Neural progenitor cell (in vitro differentiated cells): ENCODE measurements at regions not wholly inside any gene's neighbourhood (a gene's known extent, or its start where the extent isn't known, plus 50 kb on each side); places are given as distances from the start of the nearest gene placed in this dataset.

Experiments used
- DNase-seq: peaks from one replicate; pipeline ENCODE4 v3.0.0-alpha.2; 2016; ENCODE audit warnings: low spot score
- H2AFZ ChIP-seq: fragments of 200-600 bp; sonication (generic); replicated peaks from 2 replicates; pipeline ENCODE4 v1.6.1; 2016; ENCODE audit warnings: antibody characterized with exemption
- H3F3A ChIP-seq: fragments of 200-600 bp; sonication (generic); 2 replicates; pipeline ENCODE4 v1.6.1; 2016; ENCODE audit warnings: antibody characterized with exemption, low read depth
- H3K27ac ChIP-seq: fragments of 200-600 bp; sonication (generic); 2 replicates; pipeline ENCODE4 v1.5.1; 2016; ENCODE audit warnings: mild to moderate bottlenecking
- H3K27me3 ChIP-seq: fragments of 200-600 bp; sonication (generic); 2 replicates; pipeline ENCODE4 v1.6.1; 2016; ENCODE audit warnings: mild to moderate bottlenecking, moderate library complexity
- H3K36me3 ChIP-seq: fragments of 200-600 bp; sonication (generic); 2 replicates; pipeline ENCODE4 v1.5.1; 2016
- H3K4me1 ChIP-seq: fragments of 200-600 bp; sonication (generic); 2 replicates; pipeline ENCODE4 v1.6.1; 2016; ENCODE audit warnings: mixed run types
- H3K4me2 ChIP-seq: fragments of 200-600 bp; sonication (generic); 2 replicates; pipeline ENCODE4 v1.6.1; 2016
- H3K4me3 ChIP-seq: fragments of 200-600 bp; sonication (generic); 2 replicates; pipeline ENCODE4 v1.5.1; 2016
- H3K79me2 ChIP-seq: fragments of 200-600 bp; sonication (generic); 2 replicates; pipeline ENCODE4 v1.6.1; 2016; ENCODE audit warnings: low read depth
- H3K9ac ChIP-seq: fragments of 200-600 bp; sonication (generic); 2 replicates; pipeline ENCODE4 v1.6.1; 2016
- H3K9me3 ChIP-seq: fragments of 200-600 bp; sonication (generic); 2 replicates; pipeline ENCODE4 v1.5.1; 2016; ENCODE audit warnings: low read depth
- H4K20me1 ChIP-seq: fragments of 200-600 bp; sonication (generic); 2 replicates; pipeline ENCODE4 v1.6.1; 2016; ENCODE audit warnings: low read depth
- H3K27ac Mint-ChIP-seq: 3 replicates; pipeline ENCODE4 v1.8.0; 2021; ENCODE audit warnings: mixed read lengths
- H3K27me3 Mint-ChIP-seq: 2 replicates; pipeline ENCODE4 v1.8.0; 2022; ENCODE audit warnings: low read depth, mild to moderate bottlenecking, inconsistent platforms, moderate library complexity, mixed read lengths; ENCODE audit not compliant: insufficient read depth
- H3K36me3 Mint-ChIP-seq: 3 replicates; pipeline ENCODE4 v1.8.0; 2021; ENCODE audit warnings: mixed read lengths
- H3K4me1 Mint-ChIP-seq: 3 replicates; pipeline ENCODE4 v1.8.0; 2021; ENCODE audit warnings: mixed read lengths
- H3K4me3 Mint-ChIP-seq: 3 replicates; pipeline ENCODE4 v1.8.0; 2021; ENCODE audit warnings: mild to moderate bottlenecking, moderate library complexity, mixed read lengths
- H3K9me3 Mint-ChIP-seq: 3 replicates; pipeline ENCODE4 v1.8.0; 2020; ENCODE audit warnings: mixed read lengths
- EZH2 ChIP-seq: fragments of 200-600 bp; sonication (generic); IDR thresholded peaks from 2 replicates; pipeline ENCODE4 v1.6.1; 2017; ENCODE audit warnings: antibody characterized with exemption, mild to moderate bottlenecking, moderate library complexity
- EZH2phosphoT487 ChIP-seq: fragments of 200-600 bp; sonication (generic); IDR thresholded peaks from 2 replicates; pipeline ENCODE4 v1.6.1; 2017; ENCODE audit warnings: antibody characterized with exemption
- TF ChIP-seq, protein P1 (sequence below): fragments of 200-600 bp; sonication (generic); IDR thresholded peaks from 2 replicates; pipeline ENCODE4 v1.5.1; 2017; ENCODE audit warnings: antibody characterized with exemption, mild to moderate bottlenecking

- no peak overlapping the region for H3K4me2 ChIP-seq
- H3K9ac ChIP-seq: no peak overlapping the region
- DNase-seq: no peak
- no peak for TF ChIP-seq EZH2
- no peak for TF ChIP-seq EZH2phosphoT487
- TF ChIP-seq, protein P1, sequence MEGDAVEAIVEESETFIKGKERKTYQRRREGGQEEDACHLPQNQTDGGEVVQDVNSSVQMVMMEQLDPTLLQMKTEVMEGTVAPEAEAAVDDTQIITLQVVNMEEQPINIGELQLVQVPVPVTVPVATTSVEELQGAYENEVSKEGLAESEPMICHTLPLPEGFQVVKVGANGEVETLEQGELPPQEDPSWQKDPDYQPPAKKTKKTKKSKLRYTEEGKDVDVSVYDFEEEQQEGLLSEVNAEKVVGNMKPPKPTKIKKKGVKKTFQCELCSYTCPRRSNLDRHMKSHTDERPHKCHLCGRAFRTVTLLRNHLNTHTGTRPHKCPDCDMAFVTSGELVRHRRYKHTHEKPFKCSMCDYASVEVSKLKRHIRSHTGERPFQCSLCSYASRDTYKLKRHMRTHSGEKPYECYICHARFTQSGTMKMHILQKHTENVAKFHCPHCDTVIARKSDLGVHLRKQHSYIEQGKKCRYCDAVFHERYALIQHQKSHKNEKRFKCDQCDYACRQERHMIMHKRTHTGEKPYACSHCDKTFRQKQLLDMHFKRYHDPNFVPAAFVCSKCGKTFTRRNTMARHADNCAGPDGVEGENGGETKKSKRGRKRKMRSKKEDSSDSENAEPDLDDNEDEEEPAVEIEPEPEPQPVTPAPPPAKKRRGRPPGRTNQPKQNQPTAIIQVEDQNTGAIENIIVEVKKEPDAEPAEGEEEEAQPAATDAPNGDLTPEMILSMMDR: no peak
- no peaks in the 10 kb centered on the region for H4K20me1 ChIP-seq
- no peak overlapping the region for H3K27ac ChIP-seq
- no peaks in the 10 kb centered on the region for H3K4me1 ChIP-seq
- Mint-ChIP-seq H3K4me1 (peaks cover 8% of the 10 kb centered on the region), H3K4me3 (no peak overlapping the region), H3K27ac (no peak overlapping the region), H3K27me3 (no peaks in the 10 kb centered on the region), H3K36me3 (no peaks in the 10 kb centered on the region), H3K9me3 (peaks cover under 1% of the 10 kb centered on the region)
- no peak overlapping the region for H3K4me3 ChIP-seq
- no peak overlapping the region for H2AFZ ChIP-seq
- no peaks in the 10 kb centered on the region for H3K36me3 ChIP-seq
- no peaks in the 10 kb centered on the region for H3K27me3 ChIP-seq
- no peaks in the 10 kb centered on the region for H3K9me3 ChIP-seq
- no peaks in the 10 kb centered on the region for H3F3A ChIP-seq
- H3K79me2 ChIP-seq: no peaks in the 10 kb centered on the region
Observed at GRCh38 chr1:100795646-100795985, 76.1 kb downstream of the VCAM1 start.

- Mint-ChIP-seq H3K4me3 (no peak overlapping the region), H3K36me3 (no peaks in the 10 kb centered on the region), H3K9me3 (peaks cover 3% of the 10 kb centered on the region), H3K4me1 (peaks cover 8% of the 10 kb centered on the region), H3K27me3 (no peaks in the 10 kb centered on the region), H3K27ac (no peak overlapping the region)
- no peak for DNase-seq
- Histone ChIP-seq H3K4me1 (no peaks in the 10 kb centered on the region), H3K27me3 (no peaks in the 10 kb centered on the region), H3K27ac (no peak overlapping the region), H3K4me2 (no peak overlapping the region), H3K4me3 (no peak overlapping the region), H3K9ac (no peak overlapping the region), H4K20me1 (no peaks in the 10 kb centered on the region), H3K79me2 (no peaks in the 10 kb centered on the region), H3K9me3 (no peaks in the 10 kb centered on the region), H3K36me3 (no peaks in the 10 kb centered on the region), H3F3A (no peaks in the 10 kb centered on the region), H2AFZ (no peak overlapping the region)
- TF ChIP-seq EZH2 (no peak), EZH2phosphoT487 (no peak)
- TF ChIP-seq, protein P1: no peak
Observed at GRCh38 chr1:100796046-100796445, 76.5 kb downstream of the VCAM1 start.

GRCh38 chr1:100799548-100799947 is 80.0 kb downstream of the VCAM1 start:
- H3K9me3 Mint-ChIP-seq: peaks cover 5% of the 10 kb centered on the region
- Histone ChIP-seq H4K20me1 (no peaks in the 10 kb centered on the region), H3K4me3 (no peak overlapping the region), H3K4me2 (no peak overlapping the region), H3K36me3 (no peaks in the 10 kb centered on the region), H3K9me3 (no peaks in the 10 kb centered on the region), H3K9ac (no peak overlapping the region), H3K27ac (no peak overlapping the region), H3K79me2 (no peaks in the 10 kb centered on the region), H3K4me1 (no peaks in the 10 kb centered on the region), H2AFZ (no peak overlapping the region), H3K27me3 (no peaks in the 10 kb centered on the region), H3F3A (no peaks in the 10 kb centered on the region)
- DNase-seq: no peak
- H3K4me3 Mint-ChIP-seq: no peak overlapping the region
- H3K27ac Mint-ChIP-seq: no peak overlapping the region
- peaks cover 4% of the 10 kb centered on the region for H3K4me1 Mint-ChIP-seq
- no peak for TF ChIP-seq EZH2phosphoT487
- TF ChIP-seq, protein P1: no peak
- no peak for TF ChIP-seq EZH2
- H3K27me3 Mint-ChIP-seq: peaks cover 3% of the 10 kb centered on the region
- H3K36me3 Mint-ChIP-seq: no peaks in the 10 kb centered on the region
